Neural progenitor cell (in vitro differentiated cells): ENCODE measurements at regions not wholly inside any gene's neighbourhood (a gene's known extent, or its start where the extent isn't known, plus 50 kb on each side); places are given as distances from the start of the nearest gene placed in this dataset.
A peak's percentile ranks its signal among the peaks of the same experiment; 100 is the strongest.

Experiments used
- DNase-seq: peaks from one replicate; pipeline ENCODE4 v3.0.0-alpha.2; 2016; ENCODE audit warnings: low spot score
- H2AFZ ChIP-seq: fragments of 200-600 bp; sonication (generic); replicated peaks from 2 replicates; pipeline ENCODE4 v1.6.1; 2016; ENCODE audit warnings: antibody characterized with exemption
- H3F3A ChIP-seq: fragments of 200-600 bp; sonication (generic); 2 replicates; pipeline ENCODE4 v1.6.1; 2016; ENCODE audit warnings: antibody characterized with exemption, low read depth
- H3K27ac ChIP-seq: fragments of 200-600 bp; sonication (generic); 2 replicates; pipeline ENCODE4 v1.5.1; 2016; ENCODE audit warnings: mild to moderate bottlenecking
- H3K27me3 ChIP-seq: fragments of 200-600 bp; sonication (generic); 2 replicates; pipeline ENCODE4 v1.6.1; 2016; ENCODE audit warnings: mild to moderate bottlenecking, moderate library complexity
- H3K36me3 ChIP-seq: fragments of 200-600 bp; sonication (generic); 2 replicates; pipeline ENCODE4 v1.5.1; 2016
- H3K4me1 ChIP-seq: fragments of 200-600 bp; sonication (generic); 2 replicates; pipeline ENCODE4 v1.6.1; 2016; ENCODE audit warnings: mixed run types
- H3K4me2 ChIP-seq: fragments of 200-600 bp; sonication (generic); 2 replicates; pipeline ENCODE4 v1.6.1; 2016
- H3K4me3 ChIP-seq: fragments of 200-600 bp; sonication (generic); 2 replicates; pipeline ENCODE4 v1.5.1; 2016
- H3K79me2 ChIP-seq: fragments of 200-600 bp; sonication (generic); 2 replicates; pipeline ENCODE4 v1.6.1; 2016; ENCODE audit warnings: low read depth
- H3K9ac ChIP-seq: fragments of 200-600 bp; sonication (generic); 2 replicates; pipeline ENCODE4 v1.6.1; 2016
- H3K9me3 ChIP-seq: fragments of 200-600 bp; sonication (generic); 2 replicates; pipeline ENCODE4 v1.5.1; 2016; ENCODE audit warnings: low read depth
- H4K20me1 ChIP-seq: fragments of 200-600 bp; sonication (generic); 2 replicates; pipeline ENCODE4 v1.6.1; 2016; ENCODE audit warnings: low read depth
- H3K27ac Mint-ChIP-seq: 3 replicates; pipeline ENCODE4 v1.8.0; 2021; ENCODE audit warnings: mixed read lengths
- H3K27me3 Mint-ChIP-seq: 2 replicates; pipeline ENCODE4 v1.8.0; 2022; ENCODE audit warnings: low read depth, mild to moderate bottlenecking, inconsistent platforms, moderate library complexity, mixed read lengths; ENCODE audit not compliant: insufficient read depth
- H3K36me3 Mint-ChIP-seq: 3 replicates; pipeline ENCODE4 v1.8.0; 2021; ENCODE audit warnings: mixed read lengths
- H3K4me1 Mint-ChIP-seq: 3 replicates; pipeline ENCODE4 v1.8.0; 2021; ENCODE audit warnings: mixed read lengths
- H3K4me3 Mint-ChIP-seq: 3 replicates; pipeline ENCODE4 v1.8.0; 2021; ENCODE audit warnings: mild to moderate bottlenecking, moderate library complexity, mixed read lengths
- H3K9me3 Mint-ChIP-seq: 3 replicates; pipeline ENCODE4 v1.8.0; 2020; ENCODE audit warnings: mixed read lengths
- CTCF ChIP-seq: fragments of 200-600 bp; sonication (generic); IDR thresholded peaks from 2 replicates; pipeline ENCODE4 v1.5.1; 2017; ENCODE audit warnings: antibody characterized with exemption, mild to moderate bottlenecking
- EZH2 ChIP-seq: fragments of 200-600 bp; sonication (generic); IDR thresholded peaks from 2 replicates; pipeline ENCODE4 v1.6.1; 2017; ENCODE audit warnings: antibody characterized with exemption, mild to moderate bottlenecking, moderate library complexity
- EZH2phosphoT487 ChIP-seq: fragments of 200-600 bp; sonication (generic); IDR thresholded peaks from 2 replicates; pipeline ENCODE4 v1.6.1; 2017; ENCODE audit warnings: antibody characterized with exemption

GRCh38 chr1:90650401-90650800 lies 66.7 kb downstream of the BARHL2 start:
- no peaks in the 10 kb centered on the region for H3K27me3 ChIP-seq
- H4K20me1 ChIP-seq = no peaks in the 10 kb centered on the region
- no peak overlapping the region for H3K4me3 Mint-ChIP-seq
- no peak overlapping the region for H3K4me2 ChIP-seq
- no peaks in the 10 kb centered on the region for H3F3A ChIP-seq
- H2AFZ ChIP-seq = no peak overlapping the region
- no peak overlapping the region for H3K4me3 ChIP-seq
- no peak overlapping the region for H3K9ac ChIP-seq
- H3K27ac Mint-ChIP-seq = no peak overlapping the region
- H3K4me1 ChIP-seq = peaks cover 4% of the 10 kb centered on the region
- H3K27ac ChIP-seq = no peak overlapping the region
- no peaks in the 10 kb centered on the region for H3K4me1 Mint-ChIP-seq
- no peaks in the 10 kb centered on the region for H3K9me3 ChIP-seq
- TF ChIP-seq EZH2phosphoT487 (no peak), EZH2 (no peak), CTCF (no peak)
- no peaks in the 10 kb centered on the region for H3K36me3 Mint-ChIP-seq
- no peaks in the 10 kb centered on the region for H3K79me2 ChIP-seq
- H3K36me3 ChIP-seq = no peaks in the 10 kb centered on the region
- no peaks in the 10 kb centered on the region for H3K9me3 Mint-ChIP-seq
- H3K27me3 Mint-ChIP-seq = no peaks in the 10 kb centered on the region
- DNase-seq = no peak

GRCh38 chr1:90640325-90640724 lies 76.8 kb downstream of the BARHL2 start:
- Histone ChIP-seq H3F3A (no peaks in the 10 kb centered on the region), H3K4me1 (no peaks in the 10 kb centered on the region), H3K9me3 (no peaks in the 10 kb centered on the region), H2AFZ (no peak overlapping the region), H3K27ac (no peak overlapping the region), H3K27me3 (no peaks in the 10 kb centered on the region), H3K79me2 (no peaks in the 10 kb centered on the region), H3K4me2 (no peak overlapping the region), H3K4me3 (no peak overlapping the region), H4K20me1 (no peaks in the 10 kb centered on the region), H3K36me3 (no peaks in the 10 kb centered on the region), H3K9ac (no peak overlapping the region)
- Mint-ChIP-seq H3K9me3 (no peaks in the 10 kb centered on the region), H3K4me3 (no peak overlapping the region), H3K4me1 (no peaks in the 10 kb centered on the region), H3K27ac (no peak overlapping the region), H3K36me3 (no peaks in the 10 kb centered on the region), H3K27me3 (no peaks in the 10 kb centered on the region)
- TF ChIP-seq EZH2phosphoT487 (no peak), CTCF (no peak), EZH2 (no peak)
- no peak for DNase-seq

GRCh38 chr1:90622666-90623065 lies 94.4 kb downstream of the BARHL2 start:
- Histone ChIP-seq H3K79me2 (no peaks in the 10 kb centered on the region), H3K27me3 (peaks cover 26% of the 10 kb centered on the region), H3K4me1 (peaks cover 8% of the 10 kb centered on the region), H3K9ac (no peak overlapping the region), H3K36me3 (no peaks in the 10 kb centered on the region), H2AFZ (no peak overlapping the region), H3K9me3 (no peaks in the 10 kb centered on the region), H3F3A (no peaks in the 10 kb centered on the region), H3K4me3 (no peak overlapping the region), H4K20me1 (no peaks in the 10 kb centered on the region), H3K4me2 (no peak overlapping the region), H3K27ac (no peak overlapping the region)
- H3K9me3 Mint-ChIP-seq = peaks cover 9% of the 10 kb centered on the region
- peak; percentile 9 for DNase-seq
- peaks cover 7% of the 10 kb centered on the region for H3K27me3 Mint-ChIP-seq
- H3K4me3 Mint-ChIP-seq = peak overlapping the region; percentile 19
- TF ChIP-seq EZH2 (no peak), CTCF (no peak), EZH2phosphoT487 (no peak)
- H3K36me3 Mint-ChIP-seq = peaks cover 6% of the 10 kb centered on the region
- peaks cover 48% of the 10 kb centered on the region for H3K4me1 Mint-ChIP-seq
- peak overlapping the region; percentile 61 for H3K27ac Mint-ChIP-seq
